HG03354 (cell line): ENCODE measurements at regions not wholly inside any gene's neighbourhood (a gene's known extent, or its start where the extent isn't known, plus 50 kb on each side); places are given as distances from the start of the nearest gene placed in this dataset.
"Not testable (repeated sequence)": the region's sequence is repeated elsewhere in the genome, so short reads cannot be mapped to it uniquely, and the experiment has no call there.

ENCODE experiments used
- ATAC-seq: cut with Tn5 transposase; IDR thresholded peaks from one replicate; pipeline ENCODE4 v1.9.1; 2021; ENCODE audit warnings: mild to moderate bottlenecking; ENCODE audit not compliant: unreplicated experiment, poor library complexity, severe bottlenecking

DNA sequence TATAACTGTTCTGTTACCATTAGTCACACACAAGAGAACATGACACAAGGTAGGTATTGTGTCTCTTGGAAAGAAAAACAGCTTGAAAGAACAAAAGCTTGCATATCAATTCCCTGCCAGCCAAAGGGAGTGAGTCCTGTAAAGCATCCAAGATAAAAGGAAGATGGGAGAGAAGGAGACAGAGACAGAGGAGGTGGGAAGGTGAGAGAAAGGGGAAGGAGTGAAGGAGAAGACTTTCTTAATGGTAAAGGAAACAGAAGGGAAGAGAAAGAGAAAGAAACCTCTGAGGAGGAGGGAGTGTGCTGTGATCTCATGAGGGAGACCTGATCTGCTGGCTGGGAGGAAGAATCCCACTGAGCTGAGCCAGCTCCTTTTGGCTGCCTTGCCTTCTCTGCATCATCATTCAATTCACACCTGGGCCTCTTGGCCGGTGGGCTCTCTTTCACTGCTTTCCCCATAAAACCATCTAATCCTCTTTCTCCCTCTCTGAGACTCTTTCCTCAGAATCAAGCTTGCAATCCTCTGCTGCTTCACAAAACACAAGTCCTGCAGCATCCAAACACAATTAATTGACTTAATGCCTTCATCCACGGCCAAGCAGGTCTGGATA lies 271.6 kb downstream of the ABCC12 start:
- no peak for ATAC-seq

DNA sequence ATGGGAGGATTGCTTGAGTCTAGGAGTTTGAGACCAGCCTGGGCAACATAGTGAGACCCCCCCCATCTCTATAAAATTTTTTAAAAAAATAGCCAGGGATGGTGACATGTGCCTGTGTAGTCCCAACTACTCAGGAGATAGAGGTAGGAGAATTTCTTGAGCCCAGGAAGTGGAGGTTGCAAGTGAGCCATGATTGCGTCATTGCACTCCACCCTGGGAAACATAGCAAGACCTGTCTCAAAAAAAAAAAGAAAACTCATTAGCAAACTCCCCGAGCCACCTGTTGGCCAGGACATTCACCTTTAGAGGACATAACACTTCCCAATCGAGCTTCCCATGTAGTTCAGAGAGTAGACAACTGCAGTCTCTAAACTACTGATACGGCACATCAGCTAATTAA lies 274.2 kb downstream of the ABCC12 start:
- no peak for ATAC-seq

DNA sequence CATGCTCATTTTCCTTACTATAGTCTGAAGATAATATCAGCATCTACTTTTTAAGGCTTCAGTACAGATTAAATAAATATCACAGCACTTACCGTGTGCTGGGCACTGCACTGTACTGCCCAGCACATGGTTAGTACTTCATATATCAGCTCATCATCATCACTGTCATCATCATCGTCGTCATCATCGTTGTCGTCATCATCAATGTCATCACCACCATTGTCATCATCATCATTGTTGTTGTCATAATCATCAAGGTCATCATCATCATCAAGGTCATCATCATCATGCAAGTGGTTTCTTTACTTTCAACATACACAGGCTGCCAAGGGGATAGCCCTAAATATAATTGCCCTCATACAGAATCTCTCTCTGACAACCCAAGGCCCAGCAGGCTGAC lies 275.1 kb downstream of the ABCC12 start:
- no peak for ATAC-seq

DNA sequence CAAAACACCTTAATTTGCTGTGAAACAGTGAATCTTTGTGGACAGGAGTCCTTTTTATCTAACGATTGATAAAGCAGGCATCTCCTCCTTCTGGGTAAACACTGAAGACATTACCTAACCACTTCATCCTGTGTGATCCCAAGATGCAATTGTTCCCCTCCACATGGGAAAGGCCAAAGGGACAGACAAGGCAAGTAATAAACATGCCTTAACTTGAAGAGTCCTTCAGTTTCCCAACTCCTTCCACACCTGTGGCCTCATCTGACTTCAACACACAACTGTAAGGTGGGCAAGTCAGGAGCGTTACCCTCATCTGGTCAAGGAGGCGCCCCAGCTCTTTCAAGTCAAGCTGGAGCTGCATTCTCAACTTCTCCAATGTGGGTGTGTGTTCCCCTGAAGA lies 278.6 kb downstream of the ABCC12 start:
- no peak for ATAC-seq

GRCh38 chr16:47876511-47876910 lies 279.3 kb downstream of the ABCC12 start:
- ATAC-seq = no peak

DNA sequence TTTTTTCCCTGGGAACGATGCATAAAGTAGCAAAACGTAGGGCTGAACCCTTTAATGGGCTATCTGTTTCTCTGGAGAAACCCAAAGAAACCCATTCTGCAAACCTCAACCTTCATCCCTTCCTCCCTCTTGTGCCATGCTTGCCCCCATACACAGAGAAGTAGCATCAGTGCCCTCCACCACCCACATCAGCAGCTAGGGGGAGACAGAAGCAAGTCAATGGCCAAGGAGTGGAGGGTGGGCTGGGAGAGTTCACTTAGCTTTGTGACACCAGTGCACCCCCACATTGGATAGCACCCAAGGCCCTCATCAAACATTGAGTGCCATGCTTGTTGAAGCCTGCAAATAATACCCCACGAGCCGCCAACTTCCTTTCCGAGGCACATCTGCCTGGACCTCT lies 282.4 kb downstream of the ABCC12 start:
- ATAC-seq = no peak

GRCh38 chr16:47872225-47872624 lies 283.6 kb downstream of the ABCC12 start:
- ATAC-seq = no peak

- ATAC-seq = no peak
These were observed 289.4 kb downstream of the ABCC12 start for GRCh38 chr16:47866423-47866822.

DNA sequence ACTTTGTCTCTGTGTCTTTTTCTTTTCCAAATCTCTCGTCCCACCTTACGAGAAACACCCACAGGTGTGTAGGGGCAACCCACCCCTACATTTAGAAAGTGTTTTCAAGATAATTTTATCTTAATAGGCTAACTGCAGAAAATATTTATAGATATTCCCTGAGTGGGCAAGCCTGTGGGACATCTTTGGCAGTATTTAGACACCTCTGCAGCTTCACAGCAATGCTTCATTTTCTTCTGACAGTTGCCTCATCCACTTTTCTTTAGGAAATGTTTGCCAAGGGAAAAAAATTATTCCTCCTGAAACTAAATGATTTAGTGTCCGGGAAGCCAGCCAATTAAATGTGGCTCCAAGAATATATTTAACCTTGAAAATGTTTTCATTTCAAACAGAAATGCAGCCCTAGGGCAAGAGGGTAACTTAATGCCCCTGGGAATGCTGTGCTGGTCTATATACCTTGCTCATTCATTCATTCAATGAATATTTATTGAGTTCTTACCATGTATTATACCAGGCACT lies 290.4 kb downstream of the ABCC12 start:
- no peak for ATAC-seq

DNA sequence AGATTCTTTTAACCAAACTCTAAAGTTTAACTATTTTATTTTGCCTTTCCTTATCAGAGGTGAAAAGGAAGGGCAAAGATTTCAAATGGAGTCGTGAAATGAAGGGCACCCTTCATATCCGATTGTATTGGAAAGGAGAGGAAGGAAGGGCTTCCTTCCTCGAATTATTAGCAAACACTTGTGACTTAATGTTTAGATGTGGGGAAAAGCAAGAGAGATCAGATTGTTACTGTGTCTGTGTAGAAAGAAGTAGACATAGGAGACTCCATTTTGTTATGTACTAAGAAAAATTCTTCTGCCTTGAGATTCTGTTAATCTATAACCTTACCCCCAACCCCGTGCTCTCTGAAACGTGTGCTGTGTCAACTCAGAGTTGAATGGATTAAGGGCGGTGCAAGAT lies 291.5 kb downstream of the ABCC12 start:
- not testable (repeated sequence) for ATAC-seq

GRCh38 chr16:47861999-47862398 lies 293.8 kb downstream of the ABCC12 start:
- no peak for ATAC-seq

- ATAC-seq = no peak
These were observed 297.3 kb downstream of the ABCC12 start for GRCh38 chr16:47858333-47858982.

DNA sequence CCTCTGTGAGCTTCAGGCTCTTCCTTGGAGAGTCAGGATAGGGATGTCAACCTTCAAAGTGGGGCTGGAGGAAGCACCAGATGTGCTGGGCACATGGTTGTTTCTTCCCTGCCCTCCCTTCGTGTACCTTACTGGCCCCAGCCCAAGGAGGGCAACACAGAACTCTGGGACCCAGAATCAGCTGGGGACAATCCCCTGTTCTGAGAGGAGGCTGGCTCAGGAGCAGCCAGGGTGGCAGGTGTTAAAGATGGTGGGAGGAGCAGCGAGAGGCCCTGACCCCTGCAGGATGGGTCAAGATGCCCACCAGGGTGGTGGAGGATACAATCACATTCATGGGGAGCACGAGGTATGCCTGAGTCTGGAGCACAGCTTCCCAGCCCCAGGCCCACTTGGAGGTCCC lies 300.4 kb downstream of the ABCC12 start:
- ATAC-seq = no peak

DNA sequence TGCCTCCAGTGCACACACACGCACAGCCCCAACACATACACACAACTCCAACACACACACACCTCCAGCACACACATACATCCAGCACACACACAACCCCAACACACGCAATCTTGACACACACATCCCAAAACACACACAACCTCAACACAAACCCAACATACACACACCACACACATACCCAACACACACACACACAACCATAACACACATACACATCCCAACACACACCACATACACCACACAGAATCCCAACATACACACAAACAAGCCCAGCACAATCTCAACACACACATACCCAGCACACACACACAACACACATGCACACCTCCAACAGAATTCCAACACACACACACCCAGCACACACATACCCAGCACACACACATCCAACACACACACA lies 301.1 kb downstream of the ABCC12 start:
- no peak for ATAC-seq

DNA sequence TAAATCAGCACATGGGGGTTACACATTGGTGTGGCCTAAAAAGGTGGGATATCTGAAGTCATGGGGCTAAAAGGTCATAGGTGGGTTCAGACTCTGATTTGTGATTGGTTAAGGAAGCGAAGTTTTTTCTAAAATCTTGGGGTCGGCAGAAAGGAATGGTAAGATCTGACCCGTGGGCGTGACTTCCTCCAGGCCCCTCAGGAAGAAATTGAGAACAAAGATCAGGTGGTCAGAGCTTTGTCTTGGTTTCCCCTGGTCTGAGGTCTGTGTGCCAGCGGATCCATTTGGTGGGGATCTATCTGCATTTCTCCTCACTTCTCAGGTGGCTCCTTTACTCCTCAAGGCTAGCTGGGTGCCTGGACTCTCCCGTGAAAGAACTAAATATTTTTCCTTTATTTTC lies 302.8 kb downstream of the ABCC12 start:
- no peak for ATAC-seq

DNA sequence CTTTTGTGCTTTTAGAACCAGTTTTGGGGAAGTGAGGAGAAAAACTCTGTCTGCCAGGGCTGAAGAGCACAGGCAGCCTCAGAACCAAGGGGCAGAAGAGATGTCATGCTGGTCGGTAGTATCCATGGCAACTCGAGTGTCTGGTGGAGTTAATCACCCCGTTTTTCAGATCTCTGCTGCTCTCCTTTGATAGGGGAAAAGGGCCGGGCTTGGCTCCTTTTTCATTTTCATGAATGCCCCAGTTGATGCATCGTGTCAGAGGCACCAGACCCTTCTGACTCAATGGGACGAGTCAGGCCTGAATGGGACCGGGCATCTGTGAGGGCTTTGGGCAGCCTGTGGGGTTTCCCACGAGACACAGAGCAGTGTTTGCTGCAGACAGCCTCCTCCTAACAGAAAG lies 304.6 kb downstream of the ABCC12 start:
- ATAC-seq = no peak

DNA sequence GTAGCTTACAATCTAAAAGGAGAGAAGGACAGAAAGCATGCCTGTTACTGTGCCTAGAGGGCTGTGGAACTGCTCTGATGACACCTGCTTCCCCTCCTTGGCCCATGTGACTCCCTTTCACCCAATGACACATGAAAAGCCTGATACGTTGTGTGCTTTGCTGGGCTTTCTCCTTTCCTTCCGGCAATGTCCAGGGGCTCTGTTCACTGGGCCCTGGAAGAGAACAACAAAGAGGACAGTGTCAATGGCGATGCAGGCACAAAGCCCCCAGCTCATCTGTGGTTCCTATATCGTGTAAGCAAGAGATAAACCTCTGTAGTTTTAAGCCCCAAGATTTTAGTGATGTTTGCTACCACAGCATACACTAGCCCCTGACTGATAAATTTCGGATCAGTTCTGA lies 306.1 kb downstream of the ABCC12 start:
- no peak for ATAC-seq

DNA sequence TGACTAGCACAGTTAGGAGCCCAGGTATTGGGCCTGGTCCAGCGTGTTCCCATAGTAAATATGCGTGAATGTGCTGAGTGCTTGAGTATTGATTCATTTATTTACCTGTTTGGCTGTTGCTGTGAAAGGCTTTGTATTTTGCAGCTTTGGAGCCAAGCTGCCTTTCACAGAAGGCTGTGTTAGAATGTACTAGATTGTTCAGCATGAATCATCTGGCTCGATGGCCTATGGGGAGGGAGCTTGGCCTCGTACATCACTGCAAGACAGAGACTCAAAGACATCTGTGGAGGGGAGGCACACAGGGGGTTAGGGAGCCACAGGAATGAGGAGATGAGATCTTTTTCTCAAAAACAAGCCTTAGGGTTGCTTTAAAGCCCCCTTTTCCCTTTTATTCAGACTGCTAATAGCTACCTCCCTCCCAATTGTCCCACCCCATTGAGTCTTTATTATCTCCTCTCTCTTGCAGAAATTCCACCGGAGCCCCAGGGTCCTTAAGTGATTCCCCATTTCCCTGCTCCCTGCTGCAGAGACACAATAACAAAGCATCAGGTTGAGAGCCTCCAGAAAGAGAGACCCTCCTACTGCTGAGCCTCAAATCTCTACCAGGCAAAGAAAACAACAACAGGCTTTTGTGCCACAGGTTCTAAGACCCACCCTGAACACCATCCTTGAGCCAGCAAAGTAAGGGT lies 307.2 kb downstream of the ABCC12 start:
- no peak for ATAC-seq

DNA sequence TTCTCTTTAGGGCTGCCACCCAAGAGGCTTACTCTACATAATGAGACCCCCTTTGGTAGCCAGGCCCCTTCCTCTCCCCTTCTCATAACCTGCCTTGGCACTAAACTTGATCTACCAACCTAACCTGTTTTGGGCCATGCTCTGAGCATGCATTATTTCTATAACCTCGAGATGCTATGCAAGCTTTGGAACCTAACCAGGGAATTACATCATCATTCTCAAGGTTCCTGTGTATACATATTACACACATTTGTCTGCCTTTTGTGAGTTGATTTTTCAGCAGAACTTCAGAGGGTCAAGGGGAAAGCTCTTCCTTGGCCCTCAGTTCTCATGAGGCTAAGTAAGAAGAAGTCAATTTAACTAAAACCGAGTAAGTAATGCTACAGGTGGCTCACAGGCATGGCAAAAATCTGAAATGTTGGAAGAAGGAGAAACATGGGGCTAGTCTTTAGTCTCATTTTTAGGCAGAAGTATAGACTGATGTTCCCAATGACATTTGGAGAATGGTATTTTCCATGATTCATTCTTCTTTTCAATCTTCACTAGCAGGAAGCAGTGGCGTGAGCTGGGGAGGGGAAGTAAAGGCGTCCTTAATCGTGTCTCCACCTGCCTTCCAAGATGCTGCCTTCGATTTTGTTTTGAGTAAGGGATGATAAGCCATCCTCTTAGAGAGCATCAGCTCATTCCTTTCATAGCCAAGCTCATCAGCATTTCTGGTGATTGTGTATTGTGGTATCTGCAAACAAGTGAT lies 308.4 kb downstream of the ABCC12 start:
- ATAC-seq = no peak

DNA sequence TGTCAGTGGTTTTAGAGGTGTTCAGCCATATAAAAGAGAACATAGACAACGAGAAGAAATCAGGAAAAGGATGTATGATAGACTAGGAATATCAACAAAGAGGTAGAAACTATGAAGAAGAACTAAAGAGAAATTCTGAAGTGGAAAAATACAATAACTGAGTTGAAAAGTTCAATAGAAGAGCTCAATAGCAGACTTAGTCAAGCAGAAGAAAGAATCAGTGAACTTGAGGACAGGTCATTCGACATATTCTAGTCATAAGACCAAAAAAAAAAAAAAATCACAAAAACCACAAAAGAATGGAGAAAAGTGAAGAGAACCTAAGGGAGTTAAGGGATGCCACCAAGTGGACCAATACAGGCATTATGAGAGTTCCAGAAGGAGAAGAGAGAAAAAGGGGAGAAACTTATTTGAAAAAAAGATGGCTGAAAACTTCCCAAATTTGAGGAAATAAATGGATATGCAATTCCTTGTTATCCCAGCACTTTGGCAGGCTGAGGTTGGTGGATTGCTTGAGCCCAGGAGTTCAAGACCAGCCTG lies 321.2 kb downstream of the ABCC12 start:
- no peak for ATAC-seq
